Astrocyte of the cerebellum (primary cell): ENCODE measurements at regions not wholly inside any gene's neighbourhood (a gene's known extent, or its start where the extent isn't known, plus 50 kb on each side); places are given as distances from the start of the nearest gene placed in this dataset.

ENCODE experiments used
- DNase-seq: peaks from one replicate; pipeline ENCODE4 v3.0.0-alpha.2; 2011; ENCODE audit warnings: low read depth
- H3K4me3 ChIP-seq: 2 replicates; pipeline ENCODE4 v1.5.1; 2011; ENCODE audit warnings: mild to moderate bottlenecking, low read depth, low read length, moderate library complexity
- in situ Hi-C: cut with HindIII; loops from 2 replicates; pipeline ENCODE4 v1.10.0; 2017; ENCODE audit warnings: low sequenced_read_pairs
- TF ChIP-seq, protein P1 (sequence below): IDR thresholded peaks from 2 replicates; pipeline ENCODE4 v1.5.1; 2012; ENCODE audit warnings: low read length, low read depth, moderate library complexity, mild to moderate bottlenecking; ENCODE audit errors: missing control alignments

DNA sequence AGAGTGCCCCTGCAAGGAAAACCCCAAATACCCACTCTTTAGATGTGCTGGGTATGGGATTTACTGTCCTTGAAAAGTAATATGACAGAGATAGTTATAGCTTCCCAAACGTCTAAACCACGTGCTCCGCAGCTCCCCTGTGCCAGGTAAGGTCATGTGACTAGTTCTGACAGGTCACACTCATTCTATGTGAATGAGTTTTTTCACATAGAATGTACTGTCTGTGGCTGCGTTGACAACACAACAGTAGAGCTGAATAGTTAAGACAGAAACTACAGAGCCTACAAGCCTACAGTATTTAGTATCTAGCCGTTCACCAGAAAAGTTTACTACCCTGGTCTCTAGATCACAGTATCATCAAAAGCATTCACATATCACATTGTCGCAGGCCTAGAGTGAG lies 236.2 kb downstream of the ETS1 start:
- DNase-seq, result no peak
- in situ Hi-C loops, result no loop called here
- H3K4me3 ChIP-seq, result no peak overlapping the region
- TF ChIP-seq, protein P1, sequence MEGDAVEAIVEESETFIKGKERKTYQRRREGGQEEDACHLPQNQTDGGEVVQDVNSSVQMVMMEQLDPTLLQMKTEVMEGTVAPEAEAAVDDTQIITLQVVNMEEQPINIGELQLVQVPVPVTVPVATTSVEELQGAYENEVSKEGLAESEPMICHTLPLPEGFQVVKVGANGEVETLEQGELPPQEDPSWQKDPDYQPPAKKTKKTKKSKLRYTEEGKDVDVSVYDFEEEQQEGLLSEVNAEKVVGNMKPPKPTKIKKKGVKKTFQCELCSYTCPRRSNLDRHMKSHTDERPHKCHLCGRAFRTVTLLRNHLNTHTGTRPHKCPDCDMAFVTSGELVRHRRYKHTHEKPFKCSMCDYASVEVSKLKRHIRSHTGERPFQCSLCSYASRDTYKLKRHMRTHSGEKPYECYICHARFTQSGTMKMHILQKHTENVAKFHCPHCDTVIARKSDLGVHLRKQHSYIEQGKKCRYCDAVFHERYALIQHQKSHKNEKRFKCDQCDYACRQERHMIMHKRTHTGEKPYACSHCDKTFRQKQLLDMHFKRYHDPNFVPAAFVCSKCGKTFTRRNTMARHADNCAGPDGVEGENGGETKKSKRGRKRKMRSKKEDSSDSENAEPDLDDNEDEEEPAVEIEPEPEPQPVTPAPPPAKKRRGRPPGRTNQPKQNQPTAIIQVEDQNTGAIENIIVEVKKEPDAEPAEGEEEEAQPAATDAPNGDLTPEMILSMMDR, result no peak

DNA sequence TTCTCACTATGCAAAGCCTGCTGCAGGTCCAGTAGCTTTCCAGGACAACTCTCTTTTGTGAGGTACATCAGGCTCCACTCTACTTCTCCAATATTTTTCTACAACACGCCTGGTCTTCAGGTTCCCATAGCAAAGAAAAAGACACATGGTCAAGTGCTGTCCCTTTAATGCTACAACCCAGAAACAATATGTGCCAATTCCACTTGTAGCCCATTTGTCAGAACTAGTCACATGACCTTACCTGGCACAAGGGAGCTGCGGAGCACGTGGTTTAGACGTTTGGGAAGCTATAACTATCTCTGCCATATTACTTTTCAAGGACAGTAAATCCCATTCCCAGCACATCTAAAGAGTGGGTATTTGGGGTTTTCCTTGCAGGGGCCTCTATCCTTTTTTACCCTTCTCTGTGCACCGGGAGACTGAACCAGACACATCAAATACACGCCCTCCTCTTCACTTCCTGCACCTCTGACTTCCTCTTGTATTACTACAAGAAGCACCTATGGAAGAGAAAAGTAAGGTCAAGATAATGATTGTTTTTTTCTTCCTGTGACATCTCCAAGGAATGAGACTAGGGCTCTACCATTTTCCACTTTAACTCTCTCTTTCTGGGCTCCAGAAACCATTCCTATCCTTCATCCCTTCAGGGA lies 237.6 kb downstream of the ETS1 start:
- DNase-seq, result no peak
- no peak overlapping the region for H3K4me3 ChIP-seq
- in situ Hi-C loops, result no loop called here
- TF ChIP-seq, protein P1, result no peak

DNA sequence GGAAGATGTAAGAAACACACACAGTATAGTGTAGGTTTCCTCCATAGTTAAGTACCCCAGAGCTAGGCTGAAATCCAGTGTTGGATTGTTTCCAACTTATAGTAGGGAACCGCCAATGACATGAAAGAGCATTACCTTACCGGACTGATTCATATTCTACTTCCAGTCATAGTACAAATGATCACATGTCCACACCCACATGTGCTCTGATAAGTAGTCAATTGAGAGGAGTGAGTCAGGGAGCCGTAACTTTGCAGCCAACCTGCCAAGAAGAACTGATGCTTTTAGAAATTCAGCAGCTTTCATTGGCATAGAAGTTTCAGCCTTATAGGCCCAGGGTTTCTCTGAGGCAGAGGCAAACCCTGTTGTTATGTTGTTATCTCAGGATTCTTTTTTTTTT lies 240.6 kb downstream of the ETS1 start:
- no peak overlapping the region for H3K4me3 ChIP-seq
- TF ChIP-seq, protein P1, result no peak
- in situ Hi-C loops, result no loop called here
- DNase-seq, result no peak

- TF ChIP-seq, protein P1, result no peak
- in situ Hi-C loops, result no loop called here
- H3K4me3 ChIP-seq, result no peak overlapping the region
- DNase-seq, result no peak
Observed at GRCh38 chr11:128345316-128345715, 242.0 kb downstream of the ETS1 start.

DNA sequence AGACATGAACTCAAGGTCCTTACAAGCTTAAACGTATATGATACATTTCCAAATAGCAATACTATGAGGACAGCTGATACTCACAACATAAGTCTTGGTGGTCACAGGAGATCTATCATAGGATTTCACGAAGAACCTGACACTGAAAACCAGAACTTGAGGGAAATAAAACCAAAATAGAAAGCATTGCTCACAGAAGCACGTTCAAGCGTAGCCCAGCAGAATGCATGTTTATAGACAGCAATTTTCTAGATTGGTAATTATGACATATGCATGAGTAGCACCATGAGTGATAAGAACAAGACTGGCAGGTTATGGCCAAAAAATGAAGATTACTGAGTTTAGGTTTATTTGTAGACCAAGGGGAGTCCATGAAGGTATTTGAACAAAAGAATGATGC lies 243.5 kb downstream of the ETS1 start:
- no peak for DNase-seq
- TF ChIP-seq, protein P1, result no peak
- no peak overlapping the region for H3K4me3 ChIP-seq
- in situ Hi-C loops, result no loop called here

- no peak overlapping the region for H3K4me3 ChIP-seq
- DNase-seq, result no peak
- in situ Hi-C loops, result no loop called here
- TF ChIP-seq, protein P1, result no peak
Observed at GRCh38 chr11:128343135-128343514, 244.2 kb downstream of the ETS1 start.
